GM12872 (cell line): ENCODE measurements at regions not wholly inside any gene's neighbourhood (a gene's known extent, or its start where the extent isn't known, plus 50 kb on each side); places are given as distances from the start of the nearest gene placed in this dataset.

Experiments
- TF ChIP-seq, protein P1 (sequence below): IDR thresholded peaks from 3 replicates; pipeline ENCODE4 v1.5.1; 2011; ENCODE audit warnings: low read depth, mild to moderate bottlenecking, low read length, moderate library complexity; ENCODE audit not compliant: insufficient read depth

DNA sequence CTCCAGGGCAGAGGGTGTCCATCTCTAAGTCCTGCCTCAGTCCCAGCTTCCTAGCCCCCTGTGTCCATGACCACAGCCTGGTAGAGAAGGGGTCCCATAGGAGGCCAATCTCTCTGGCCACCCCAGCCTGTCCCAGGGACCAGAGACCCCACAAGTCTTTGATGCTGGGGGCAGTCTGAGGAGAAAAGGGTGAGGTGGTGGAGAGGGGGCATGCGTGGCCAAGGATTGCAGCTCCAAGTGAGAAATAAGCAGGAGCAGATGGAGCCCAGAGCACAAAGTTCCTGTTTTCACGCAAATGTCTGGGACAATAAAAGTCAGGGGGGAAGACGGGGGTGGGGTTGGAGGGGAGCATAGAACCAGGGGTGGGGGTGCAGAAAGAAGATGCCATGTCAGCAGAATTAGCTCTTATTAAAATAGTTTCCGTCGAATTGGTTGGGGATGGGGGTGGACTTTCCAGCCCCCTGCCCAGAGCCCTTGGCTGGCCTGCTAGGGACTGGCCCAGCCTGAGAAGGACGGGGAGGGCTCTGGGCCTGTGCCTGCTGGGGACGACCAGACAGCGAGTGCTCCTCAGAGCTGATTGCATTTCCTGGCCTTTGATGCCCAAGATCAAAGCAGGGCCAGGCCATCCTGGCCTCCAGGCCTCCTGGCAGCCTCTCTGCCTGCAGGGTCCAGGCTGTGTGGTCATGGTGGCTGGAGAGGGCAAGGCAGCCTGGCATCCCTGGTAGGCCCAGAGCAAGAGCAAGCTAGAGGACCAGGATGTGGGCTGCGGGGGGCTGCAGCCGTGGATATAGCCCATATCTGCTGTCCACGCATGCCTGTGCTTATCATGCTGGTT, 337.1 kb downstream of the DYSF start:
- TF ChIP-seq, protein P1, sequence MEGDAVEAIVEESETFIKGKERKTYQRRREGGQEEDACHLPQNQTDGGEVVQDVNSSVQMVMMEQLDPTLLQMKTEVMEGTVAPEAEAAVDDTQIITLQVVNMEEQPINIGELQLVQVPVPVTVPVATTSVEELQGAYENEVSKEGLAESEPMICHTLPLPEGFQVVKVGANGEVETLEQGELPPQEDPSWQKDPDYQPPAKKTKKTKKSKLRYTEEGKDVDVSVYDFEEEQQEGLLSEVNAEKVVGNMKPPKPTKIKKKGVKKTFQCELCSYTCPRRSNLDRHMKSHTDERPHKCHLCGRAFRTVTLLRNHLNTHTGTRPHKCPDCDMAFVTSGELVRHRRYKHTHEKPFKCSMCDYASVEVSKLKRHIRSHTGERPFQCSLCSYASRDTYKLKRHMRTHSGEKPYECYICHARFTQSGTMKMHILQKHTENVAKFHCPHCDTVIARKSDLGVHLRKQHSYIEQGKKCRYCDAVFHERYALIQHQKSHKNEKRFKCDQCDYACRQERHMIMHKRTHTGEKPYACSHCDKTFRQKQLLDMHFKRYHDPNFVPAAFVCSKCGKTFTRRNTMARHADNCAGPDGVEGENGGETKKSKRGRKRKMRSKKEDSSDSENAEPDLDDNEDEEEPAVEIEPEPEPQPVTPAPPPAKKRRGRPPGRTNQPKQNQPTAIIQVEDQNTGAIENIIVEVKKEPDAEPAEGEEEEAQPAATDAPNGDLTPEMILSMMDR = no peak

DNA sequence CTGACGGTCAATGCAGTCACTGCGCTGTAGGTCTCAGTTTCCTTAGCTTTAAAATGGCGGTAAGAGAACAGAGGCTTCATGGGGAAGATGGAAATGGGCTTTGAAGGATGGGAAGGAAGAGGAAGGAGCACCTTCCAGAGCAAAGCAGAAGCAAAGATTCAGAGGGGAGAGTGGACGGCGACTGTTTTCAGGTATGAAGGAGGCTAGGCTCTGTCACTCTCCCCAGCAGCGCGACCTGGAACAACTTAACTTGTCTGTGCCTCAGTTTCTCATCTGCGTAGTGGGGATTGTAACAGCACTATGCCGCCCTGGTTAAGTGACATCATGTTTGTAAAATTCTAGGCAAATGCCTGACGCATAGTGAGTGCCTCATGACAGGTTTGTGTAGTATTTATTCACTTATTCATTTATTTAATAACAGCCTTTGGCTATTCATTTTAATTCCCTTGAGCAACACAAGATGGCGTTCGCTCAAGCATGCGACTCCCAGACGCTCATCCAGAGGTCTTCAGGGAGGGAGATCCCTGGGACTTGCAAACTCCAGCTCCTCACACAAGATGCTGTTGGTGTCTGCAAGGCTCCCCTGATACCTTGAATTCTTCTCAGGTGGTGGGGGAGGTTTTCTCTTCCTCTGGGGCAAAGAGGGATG, 336.3 kb downstream of the DYSF start:
- TF ChIP-seq, protein P1 = no peak

DNA sequence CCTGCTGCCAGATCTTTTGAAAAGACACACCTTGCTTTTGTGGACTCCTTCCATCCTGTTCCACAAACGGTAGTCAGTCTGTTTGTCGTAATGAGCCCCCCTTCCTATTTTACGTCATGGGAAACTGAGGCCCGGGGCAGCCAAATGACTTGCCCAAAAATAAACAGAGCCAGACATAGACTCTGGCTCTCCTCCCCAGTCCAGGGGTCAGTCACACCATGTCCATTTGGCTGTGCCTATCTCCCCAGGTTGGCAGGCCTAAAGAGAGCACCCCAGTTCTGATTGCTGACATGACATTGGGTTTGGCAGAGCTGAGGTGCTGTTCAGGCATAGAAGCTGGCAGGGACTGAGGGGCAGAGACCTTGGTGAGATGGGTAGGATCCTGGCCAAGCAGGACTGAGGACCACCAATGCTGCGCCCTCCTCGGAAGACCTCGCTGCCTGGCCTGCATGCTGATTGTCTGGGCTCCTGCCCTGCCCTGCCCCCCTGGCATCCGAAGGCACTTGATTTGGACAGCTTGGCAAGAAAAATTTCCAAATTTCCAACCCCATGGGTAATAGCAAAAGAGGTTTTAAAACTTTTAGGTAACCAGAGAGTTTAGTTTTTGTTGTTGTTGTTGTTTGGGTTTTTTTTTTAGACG, 335.4 kb downstream of the DYSF start:
- TF ChIP-seq, protein P1 = no peak

DNA sequence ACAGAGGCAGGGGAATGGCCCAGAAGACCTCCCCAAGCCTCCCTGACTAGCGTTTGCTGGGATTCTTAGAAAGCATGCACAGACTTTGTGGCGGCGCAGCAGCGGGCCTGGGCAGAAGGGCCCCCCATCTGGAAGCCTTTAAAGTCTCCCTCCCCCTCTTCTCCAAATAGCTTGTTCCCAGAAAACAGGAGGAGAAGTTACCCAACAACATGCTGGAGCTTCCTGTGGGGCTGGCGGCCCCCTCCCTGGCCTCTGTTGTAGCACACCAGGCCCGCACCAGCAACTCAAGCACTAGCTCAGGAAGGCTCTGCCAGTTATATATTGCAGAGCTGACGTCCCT, 334.8 kb downstream of the DYSF start:
- TF ChIP-seq, protein P1 = no peak

DNA sequence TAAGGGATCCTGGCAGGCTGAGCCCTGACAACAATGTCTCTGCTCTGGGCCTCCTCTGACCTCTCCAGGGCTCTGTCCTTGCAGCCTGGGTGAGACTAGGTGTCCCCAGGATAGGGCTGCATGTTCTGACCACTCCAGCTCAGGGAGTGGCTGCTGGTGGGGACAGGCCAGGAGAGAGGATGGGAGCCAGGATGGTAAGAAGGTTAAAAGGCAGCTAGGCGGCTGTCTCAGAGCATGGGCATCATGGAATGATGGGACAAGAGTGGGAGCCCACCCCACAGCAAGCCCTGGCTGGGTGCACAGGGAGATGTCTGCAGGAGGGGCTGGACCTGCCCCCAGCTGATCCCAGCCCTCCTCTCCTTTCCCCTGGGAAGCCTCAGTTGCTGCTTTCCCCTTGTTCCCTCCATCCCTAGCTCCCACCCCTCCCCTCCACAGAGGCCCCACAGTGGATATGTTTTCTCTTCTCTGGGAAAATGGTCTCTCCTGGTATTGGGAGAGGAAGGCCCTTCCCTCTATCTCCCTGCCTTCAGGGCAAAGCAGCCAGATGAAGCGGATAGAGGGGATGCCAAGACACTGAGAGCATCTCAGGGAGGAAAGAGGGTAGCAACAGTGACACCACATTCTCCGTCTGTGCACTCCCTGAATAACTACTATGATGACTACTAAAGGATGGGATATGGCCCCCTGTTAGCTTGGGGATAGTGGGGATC, 334.3 kb downstream of the DYSF start:
- TF ChIP-seq, protein P1 = no peak

DNA sequence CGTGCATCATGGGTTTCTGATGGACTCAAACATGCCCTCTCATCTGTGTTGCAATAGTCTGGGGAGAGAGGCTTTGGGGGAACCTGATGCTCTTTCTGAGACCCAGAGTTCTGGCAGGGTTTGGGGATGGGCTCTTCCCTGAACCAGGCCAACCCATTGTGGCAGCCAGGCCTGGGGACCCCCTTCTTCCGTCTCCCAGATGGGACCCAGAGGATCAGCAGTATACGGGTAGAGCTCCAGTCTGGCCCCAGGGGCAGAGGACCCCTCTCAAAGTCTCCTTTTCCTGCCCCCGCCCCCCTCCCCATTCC, 333.7 kb downstream of the DYSF start:
- TF ChIP-seq, protein P1 = no peak
